ENCODE measurements at regions not wholly inside any gene's neighbourhood (a gene's known extent, or its start where the extent isn't known, plus 50 kb on each side); places are given as distances from the start of the nearest gene placed in this dataset.

- Histone ChIP-seq H3K9me3 (ENCODE audit: insufficient read depth, low read depth, low read length) (peaks cover 4% of the 10 kb centered on the region), H3K9ac (ENCODE audit: low read length) (no peak overlapping the region), H4K20me1 (ENCODE audit: insufficient read depth, low read length) (no peaks in the 10 kb centered on the region), H2AFZ (ENCODE audit: low read depth, low read length) (no peak overlapping the region), H3K4me1 (ENCODE audit: insufficient read depth, low read length) (no peaks in the 10 kb centered on the region), H3K4me3 (ENCODE audit: insufficient read depth, low read depth, low read length) (no peak overlapping the region), H3K79me2 (ENCODE audit: insufficient read depth, low read length) (no peaks in the 10 kb centered on the region), H3K36me3 (ENCODE audit: insufficient read depth, low read length) (no peaks in the 10 kb centered on the region), H3K27me3 (ENCODE audit: insufficient read depth, low read length) (no peaks in the 10 kb centered on the region), H3K27ac (ENCODE audit: low read depth, low read length) (no peak overlapping the region), H3K4me2 (ENCODE audit: low read length) (no peak overlapping the region)
- TF ChIP-seq, protein P1, sequence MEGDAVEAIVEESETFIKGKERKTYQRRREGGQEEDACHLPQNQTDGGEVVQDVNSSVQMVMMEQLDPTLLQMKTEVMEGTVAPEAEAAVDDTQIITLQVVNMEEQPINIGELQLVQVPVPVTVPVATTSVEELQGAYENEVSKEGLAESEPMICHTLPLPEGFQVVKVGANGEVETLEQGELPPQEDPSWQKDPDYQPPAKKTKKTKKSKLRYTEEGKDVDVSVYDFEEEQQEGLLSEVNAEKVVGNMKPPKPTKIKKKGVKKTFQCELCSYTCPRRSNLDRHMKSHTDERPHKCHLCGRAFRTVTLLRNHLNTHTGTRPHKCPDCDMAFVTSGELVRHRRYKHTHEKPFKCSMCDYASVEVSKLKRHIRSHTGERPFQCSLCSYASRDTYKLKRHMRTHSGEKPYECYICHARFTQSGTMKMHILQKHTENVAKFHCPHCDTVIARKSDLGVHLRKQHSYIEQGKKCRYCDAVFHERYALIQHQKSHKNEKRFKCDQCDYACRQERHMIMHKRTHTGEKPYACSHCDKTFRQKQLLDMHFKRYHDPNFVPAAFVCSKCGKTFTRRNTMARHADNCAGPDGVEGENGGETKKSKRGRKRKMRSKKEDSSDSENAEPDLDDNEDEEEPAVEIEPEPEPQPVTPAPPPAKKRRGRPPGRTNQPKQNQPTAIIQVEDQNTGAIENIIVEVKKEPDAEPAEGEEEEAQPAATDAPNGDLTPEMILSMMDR (IDR thresholded peaks at IDR 0.05; ENCODE audit: insufficient read depth, low read depth, low read length): no peak
- TF ChIP-seq EZH2 (IDR thresholded peaks at IDR 0.05; ENCODE audit: insufficient read depth, low read length): no peak
- Mint-ChIP-seq H3K36me3 (ENCODE audit: low read depth, unreplicated experiment) (no peaks in the 10 kb centered on the region), H3K9me3 (ENCODE audit: unreplicated experiment) (peaks cover 3% of the 10 kb centered on the region), H3K4me3 (ENCODE audit: unreplicated experiment) (no peak overlapping the region), H3K27ac (ENCODE audit: unreplicated experiment) (no peak overlapping the region), H3K4me1 (ENCODE audit: low read depth, unreplicated experiment) (no peaks in the 10 kb centered on the region), H3K27me3 (ENCODE audit: low read depth, unreplicated experiment) (peaks cover 12% of the 10 kb centered on the region)
- no peak for DNase-seq (ENCODE audit: low read depth)
- no peak for FAIRE-seq
Observed at GRCh38 chr20:22241609-22242008, 342.8 kb downstream of the FOXA2 start.

- peaks cover 11% of the 10 kb centered on the region for H3K27me3 Mint-ChIP-seq (ENCODE audit: low read depth, unreplicated experiment)
- H3K27me3 ChIP-seq (ENCODE audit: insufficient read depth, low read length): no peaks in the 10 kb centered on the region
- H3K36me3 Mint-ChIP-seq (ENCODE audit: low read depth, unreplicated experiment): no peaks in the 10 kb centered on the region
- no peak overlapping the region for H3K4me3 Mint-ChIP-seq (ENCODE audit: unreplicated experiment)
- H3K9me3 Mint-ChIP-seq (ENCODE audit: unreplicated experiment): no peaks in the 10 kb centered on the region
- no peaks in the 10 kb centered on the region for H3K4me1 Mint-ChIP-seq (ENCODE audit: low read depth, unreplicated experiment)
- H3K4me1 ChIP-seq (ENCODE audit: insufficient read depth, low read length): no peaks in the 10 kb centered on the region
- no peaks in the 10 kb centered on the region for H3K79me2 ChIP-seq (ENCODE audit: insufficient read depth, low read length)
- no peak overlapping the region for H3K9ac ChIP-seq (ENCODE audit: low read length)
- no peaks in the 10 kb centered on the region for H4K20me1 ChIP-seq (ENCODE audit: insufficient read depth, low read length)
- FAIRE-seq (no peak), DNase-seq (ENCODE audit: low read depth) (no peak)
- no peak overlapping the region for H3K27ac Mint-ChIP-seq (ENCODE audit: unreplicated experiment)
- H3K9me3 ChIP-seq (ENCODE audit: insufficient read depth, low read depth, low read length): no peaks in the 10 kb centered on the region
- H3K36me3 ChIP-seq (ENCODE audit: insufficient read depth, low read length): no peaks in the 10 kb centered on the region
- no peak overlapping the region for H3K4me3 ChIP-seq (ENCODE audit: insufficient read depth, low read depth, low read length)
- no peak for TF ChIP-seq EZH2 (IDR thresholded peaks at IDR 0.05; ENCODE audit: insufficient read depth, low read length)
- TF ChIP-seq, protein P1 (IDR thresholded peaks at IDR 0.05; ENCODE audit: insufficient read depth, low read depth, low read length): no peak
- H3K27ac ChIP-seq (ENCODE audit: low read depth, low read length): no peak overlapping the region
- no peak overlapping the region for H3K4me2 ChIP-seq (ENCODE audit: low read length)
- H2AFZ ChIP-seq (ENCODE audit: low read depth, low read length): no peak overlapping the region
Observed at GRCh38 chr20:22232923-22233322, 351.4 kb downstream of the FOXA2 start.

GRCh38 chr20:22232473-22232872, 351.9 kb downstream of the FOXA2 start:
- no peaks in the 10 kb centered on the region for H3K36me3 ChIP-seq (ENCODE audit: insufficient read depth, low read length)
- Mint-ChIP-seq H3K4me3 (ENCODE audit: unreplicated experiment) (no peak overlapping the region), H3K27ac (ENCODE audit: unreplicated experiment) (no peak overlapping the region), H3K27me3 (ENCODE audit: low read depth, unreplicated experiment) (peaks cover 11% of the 10 kb centered on the region), H3K36me3 (ENCODE audit: low read depth, unreplicated experiment) (no peaks in the 10 kb centered on the region), H3K9me3 (ENCODE audit: unreplicated experiment) (no peaks in the 10 kb centered on the region), H3K4me1 (ENCODE audit: low read depth, unreplicated experiment) (peaks cover 3% of the 10 kb centered on the region)
- no peaks in the 10 kb centered on the region for H3K4me1 ChIP-seq (ENCODE audit: insufficient read depth, low read length)
- no peak overlapping the region for H2AFZ ChIP-seq (ENCODE audit: low read depth, low read length)
- H3K4me2 ChIP-seq (ENCODE audit: low read length): no peak overlapping the region
- FAIRE-seq: no peak
- no peaks in the 10 kb centered on the region for H3K27me3 ChIP-seq (ENCODE audit: insufficient read depth, low read length)
- no peak overlapping the region for H3K4me3 ChIP-seq (ENCODE audit: insufficient read depth, low read depth, low read length)
- H4K20me1 ChIP-seq (ENCODE audit: insufficient read depth, low read length): no peaks in the 10 kb centered on the region
- H3K79me2 ChIP-seq (ENCODE audit: insufficient read depth, low read length): no peaks in the 10 kb centered on the region
- H3K9me3 ChIP-seq (ENCODE audit: insufficient read depth, low read depth, low read length): no peaks in the 10 kb centered on the region
- no peak for DNase-seq (ENCODE audit: low read depth)
- no peak overlapping the region for H3K9ac ChIP-seq (ENCODE audit: low read length)
- H3K27ac ChIP-seq (ENCODE audit: low read depth, low read length): no peak overlapping the region
- TF ChIP-seq, protein P1 (IDR thresholded peaks at IDR 0.05; ENCODE audit: insufficient read depth, low read depth, low read length): no peak
- no peak for TF ChIP-seq EZH2 (IDR thresholded peaks at IDR 0.05; ENCODE audit: insufficient read depth, low read length)

Measured in astrocyte (in vitro differentiated cells and primary cell).